GM12875 (cell line): ENCODE measurements at regions not wholly inside any gene's neighbourhood (a gene's known extent, or its start where the extent isn't known, plus 50 kb on each side); places are given as distances from the start of the nearest gene placed in this dataset.

ENCODE experiments used
- H3K4me3 ChIP-seq: one replicate; pipeline ENCODE4 v1.5.1; 2011; ENCODE audit warnings: low read depth, low read length, control low read depth
- TF ChIP-seq, protein P1 (sequence below): IDR thresholded peaks from 2 replicates; pipeline ENCODE4 v1.5.1; 2011; ENCODE audit warnings: low read depth, mild to moderate bottlenecking, control low read depth, inconsistent platforms, low read length, moderate library complexity, borderline replicate concordance; ENCODE audit not compliant: insufficient read depth

DNA sequence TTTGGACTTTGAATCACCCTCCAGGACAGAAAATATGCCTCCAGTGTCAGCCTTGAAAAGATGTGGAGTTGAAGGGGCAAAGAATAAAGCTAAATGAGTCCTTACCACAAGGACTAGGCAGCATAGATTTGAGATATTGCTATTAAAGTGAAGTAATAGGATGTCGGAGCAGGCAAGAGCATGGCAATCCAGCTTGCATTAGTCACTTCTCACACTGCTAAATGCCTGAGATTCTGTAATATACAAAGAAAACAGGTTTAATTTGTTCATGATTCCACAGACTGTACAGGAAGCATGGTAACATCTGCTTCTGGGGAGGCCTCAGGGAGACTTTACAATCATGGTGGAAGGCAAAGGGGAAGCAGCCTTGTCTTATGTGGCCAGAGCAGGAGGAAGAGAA lies 109.8 kb upstream of the PCDH7 start:
- TF ChIP-seq, protein P1, sequence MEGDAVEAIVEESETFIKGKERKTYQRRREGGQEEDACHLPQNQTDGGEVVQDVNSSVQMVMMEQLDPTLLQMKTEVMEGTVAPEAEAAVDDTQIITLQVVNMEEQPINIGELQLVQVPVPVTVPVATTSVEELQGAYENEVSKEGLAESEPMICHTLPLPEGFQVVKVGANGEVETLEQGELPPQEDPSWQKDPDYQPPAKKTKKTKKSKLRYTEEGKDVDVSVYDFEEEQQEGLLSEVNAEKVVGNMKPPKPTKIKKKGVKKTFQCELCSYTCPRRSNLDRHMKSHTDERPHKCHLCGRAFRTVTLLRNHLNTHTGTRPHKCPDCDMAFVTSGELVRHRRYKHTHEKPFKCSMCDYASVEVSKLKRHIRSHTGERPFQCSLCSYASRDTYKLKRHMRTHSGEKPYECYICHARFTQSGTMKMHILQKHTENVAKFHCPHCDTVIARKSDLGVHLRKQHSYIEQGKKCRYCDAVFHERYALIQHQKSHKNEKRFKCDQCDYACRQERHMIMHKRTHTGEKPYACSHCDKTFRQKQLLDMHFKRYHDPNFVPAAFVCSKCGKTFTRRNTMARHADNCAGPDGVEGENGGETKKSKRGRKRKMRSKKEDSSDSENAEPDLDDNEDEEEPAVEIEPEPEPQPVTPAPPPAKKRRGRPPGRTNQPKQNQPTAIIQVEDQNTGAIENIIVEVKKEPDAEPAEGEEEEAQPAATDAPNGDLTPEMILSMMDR: no peak
- H3K4me3 ChIP-seq: no peak overlapping the region

DNA sequence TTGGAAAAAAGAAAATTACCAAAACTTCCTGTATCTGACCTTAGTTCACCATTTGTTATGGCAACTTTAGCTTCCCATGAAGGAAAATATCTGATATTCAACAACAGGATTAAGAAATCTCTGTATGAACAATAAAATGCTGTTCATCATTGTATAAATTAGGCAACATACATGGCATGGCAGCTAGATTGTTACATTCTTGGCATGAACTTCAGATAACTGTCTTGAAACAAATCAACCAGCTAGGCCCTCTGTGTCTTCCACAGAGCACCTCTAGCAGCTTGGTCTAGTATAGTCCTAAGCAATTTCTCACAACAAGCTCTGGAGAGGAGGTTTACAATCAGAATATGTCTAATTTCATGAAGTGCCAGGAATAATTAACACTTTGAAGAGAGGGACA lies 105.4 kb upstream of the PCDH7 start:
- TF ChIP-seq, protein P1: no peak
- H3K4me3 ChIP-seq: no peak overlapping the region

DNA sequence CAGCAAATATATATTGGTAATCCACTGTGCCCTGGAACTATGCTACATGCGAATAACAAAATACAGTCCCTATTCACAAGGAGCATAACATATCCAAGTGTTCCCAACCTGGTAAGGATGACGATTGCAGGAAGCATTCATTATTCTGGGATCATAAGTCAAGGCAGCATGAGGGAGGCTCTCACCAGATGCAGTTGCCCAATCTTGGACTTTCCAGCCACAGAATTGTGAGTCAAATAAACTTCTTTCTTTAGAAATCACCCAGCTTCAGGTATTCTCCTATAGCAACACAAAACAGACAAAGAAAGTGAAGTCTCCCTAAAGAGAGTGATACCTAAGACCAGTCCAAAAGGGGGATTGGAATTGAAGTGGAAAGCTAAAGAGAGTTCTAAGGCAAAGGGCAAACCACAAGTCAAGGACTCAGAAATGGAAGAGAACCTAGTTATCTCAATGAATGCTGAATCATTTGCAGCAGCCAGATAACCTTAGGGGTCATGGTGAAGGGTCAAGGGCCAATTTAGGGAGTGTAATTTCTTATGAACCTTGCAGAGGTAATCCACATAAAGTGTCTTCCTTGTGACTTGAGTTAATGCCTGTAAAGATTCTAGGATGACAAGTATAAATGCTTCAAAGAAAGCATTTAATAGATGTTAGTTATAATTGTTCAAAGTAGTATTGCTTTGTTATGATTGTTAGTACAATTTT lies 103.1 kb upstream of the PCDH7 start:
- TF ChIP-seq, protein P1: no peak
- H3K4me3 ChIP-seq: no peak overlapping the region

DNA sequence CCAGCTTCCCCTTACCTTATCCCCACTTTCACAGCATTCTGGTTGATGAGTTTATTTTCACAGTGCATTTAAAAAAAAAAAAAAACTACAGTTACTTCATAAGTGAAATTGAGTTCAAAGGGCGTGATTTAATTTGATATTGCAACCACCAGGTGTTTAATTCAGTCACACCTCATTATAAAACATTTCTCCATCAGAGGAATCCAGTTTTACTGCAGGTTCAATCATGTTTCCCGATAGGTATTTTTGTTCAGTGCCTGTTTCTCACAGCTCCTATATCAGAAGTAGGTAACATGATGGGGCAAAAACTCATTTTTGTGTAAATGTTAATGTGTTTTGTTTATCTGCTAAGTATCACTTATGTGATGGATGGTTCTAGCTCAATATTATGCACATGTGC lies 102.3 kb upstream of the PCDH7 start:
- TF ChIP-seq, protein P1: no peak
- H3K4me3 ChIP-seq: no peak overlapping the region

DNA sequence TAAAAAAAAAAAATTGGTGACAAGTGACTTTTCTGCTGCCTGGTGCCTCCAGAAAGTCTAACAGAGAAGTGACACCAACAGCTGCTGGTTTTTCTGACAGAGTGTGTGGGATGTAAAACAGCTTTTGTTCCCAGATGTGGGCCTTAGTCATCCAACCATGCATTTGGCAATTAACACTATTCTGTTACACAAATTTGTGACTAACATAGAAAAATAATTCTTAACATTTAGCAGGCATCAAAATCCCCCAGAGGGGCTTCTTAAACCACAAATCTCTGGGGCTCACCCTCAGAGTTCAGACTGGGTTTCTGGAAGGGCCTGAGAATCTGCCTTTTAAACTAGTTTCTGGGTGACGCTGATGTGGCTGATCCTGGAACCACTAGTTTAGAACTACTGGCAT lies 100.5 kb upstream of the PCDH7 start:
- H3K4me3 ChIP-seq: no peak overlapping the region
- TF ChIP-seq, protein P1: no peak

DNA sequence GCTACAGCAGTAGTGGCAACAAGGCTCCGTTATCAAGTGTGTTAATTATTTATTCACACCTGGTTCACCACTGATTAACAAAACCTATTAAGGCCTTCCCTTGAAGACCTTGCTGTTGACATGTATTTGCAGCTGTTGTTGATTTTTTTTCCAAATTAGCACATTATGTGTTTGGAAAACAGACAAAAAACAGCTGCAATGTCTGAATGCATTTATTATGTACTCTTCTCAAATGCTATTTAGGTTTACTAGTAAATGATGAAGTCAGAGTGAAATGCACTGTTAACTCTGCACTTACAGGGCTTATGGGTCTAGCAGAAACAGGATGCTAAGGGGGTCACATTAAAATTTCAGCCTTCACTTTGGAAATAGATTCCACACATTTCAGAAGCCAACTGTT lies 99.5 kb upstream of the PCDH7 start:
- TF ChIP-seq, protein P1: no peak
- H3K4me3 ChIP-seq: no peak overlapping the region

DNA sequence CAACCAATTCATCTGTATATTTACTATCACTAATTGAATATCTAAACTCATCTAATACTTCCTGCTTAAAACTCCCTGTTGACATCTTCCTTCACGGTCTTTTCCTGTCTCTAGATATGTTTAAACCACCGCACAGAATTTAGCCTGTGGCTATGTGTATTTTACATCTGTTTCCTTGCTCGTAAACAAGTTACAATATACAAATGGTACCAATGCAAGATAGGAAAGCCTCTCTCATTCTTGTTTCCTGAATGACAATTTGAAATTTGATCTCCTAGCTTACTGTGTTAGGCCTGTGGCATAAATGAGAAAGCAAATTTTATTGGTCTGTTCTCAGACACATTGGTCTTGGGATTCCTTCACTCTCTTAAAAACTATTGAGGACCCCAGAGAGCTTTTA lies 89.7 kb upstream of the PCDH7 start:
- TF ChIP-seq, protein P1: no peak
- no peak overlapping the region for H3K4me3 ChIP-seq
